ENCODE measurements at regions not wholly inside any gene's neighbourhood (a gene's known extent, or its start where the extent isn't known, plus 50 kb on each side); places are given as distances from the start of the nearest gene placed in this dataset.

DNA sequence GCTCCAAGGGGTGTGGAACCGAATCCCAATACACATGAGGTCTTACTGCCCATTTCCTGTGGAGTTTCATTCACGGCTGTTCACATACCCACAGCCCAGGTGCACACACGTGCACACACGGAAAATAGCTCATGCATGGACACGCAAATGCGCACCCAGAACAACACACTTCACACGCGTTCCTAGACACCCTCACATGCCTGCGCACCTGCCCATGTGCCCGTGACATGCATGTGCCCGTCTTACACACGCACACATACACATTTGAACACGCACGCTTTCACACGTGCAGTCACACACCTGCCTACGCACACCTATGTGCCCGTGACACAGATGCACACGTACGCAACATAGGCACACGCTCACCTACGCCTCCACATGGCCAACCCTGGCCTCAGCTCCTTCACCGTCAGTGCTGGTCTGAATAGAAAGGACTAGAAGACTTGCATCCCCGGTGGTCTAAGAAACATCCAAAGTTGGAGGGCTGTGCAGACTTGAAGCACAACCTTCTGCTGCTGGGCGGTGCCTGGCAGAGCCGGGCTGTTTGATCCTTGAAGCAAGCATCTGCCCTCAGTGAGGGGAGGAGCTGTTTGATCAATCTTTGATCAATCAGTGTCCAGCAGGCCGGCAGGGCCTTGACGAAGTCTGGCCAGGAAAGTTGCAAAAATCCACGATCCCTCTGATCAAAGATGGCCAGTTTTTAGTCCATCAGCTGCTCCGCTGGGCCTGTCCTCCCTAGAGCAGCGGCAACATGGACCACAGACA lies 164.7 kb downstream of the OLFM1 start:
- DNase-seq (ENCODE audit: low spot score), result no peak
- FAIRE-seq, result no peak

DNA sequence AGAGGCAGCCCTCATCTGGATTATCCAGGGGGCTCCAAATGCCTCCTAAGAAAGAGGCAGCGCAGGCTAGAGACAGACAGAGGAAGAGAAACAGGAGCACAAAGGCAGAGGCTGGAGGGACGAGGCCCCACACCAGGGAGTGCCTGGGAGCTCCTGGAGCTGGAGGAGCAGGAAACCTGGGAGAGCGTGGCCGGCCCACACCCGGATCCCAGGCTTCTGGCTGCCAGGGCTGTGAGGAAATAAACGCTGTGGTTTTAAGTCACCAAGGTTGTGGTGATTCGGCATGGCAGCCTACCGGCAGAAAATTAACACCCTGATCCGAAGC lies 165.5 kb downstream of the OLFM1 start:
- FAIRE-seq (no peak), DNase-seq (ENCODE audit: low spot score) (no peak)

DNA sequence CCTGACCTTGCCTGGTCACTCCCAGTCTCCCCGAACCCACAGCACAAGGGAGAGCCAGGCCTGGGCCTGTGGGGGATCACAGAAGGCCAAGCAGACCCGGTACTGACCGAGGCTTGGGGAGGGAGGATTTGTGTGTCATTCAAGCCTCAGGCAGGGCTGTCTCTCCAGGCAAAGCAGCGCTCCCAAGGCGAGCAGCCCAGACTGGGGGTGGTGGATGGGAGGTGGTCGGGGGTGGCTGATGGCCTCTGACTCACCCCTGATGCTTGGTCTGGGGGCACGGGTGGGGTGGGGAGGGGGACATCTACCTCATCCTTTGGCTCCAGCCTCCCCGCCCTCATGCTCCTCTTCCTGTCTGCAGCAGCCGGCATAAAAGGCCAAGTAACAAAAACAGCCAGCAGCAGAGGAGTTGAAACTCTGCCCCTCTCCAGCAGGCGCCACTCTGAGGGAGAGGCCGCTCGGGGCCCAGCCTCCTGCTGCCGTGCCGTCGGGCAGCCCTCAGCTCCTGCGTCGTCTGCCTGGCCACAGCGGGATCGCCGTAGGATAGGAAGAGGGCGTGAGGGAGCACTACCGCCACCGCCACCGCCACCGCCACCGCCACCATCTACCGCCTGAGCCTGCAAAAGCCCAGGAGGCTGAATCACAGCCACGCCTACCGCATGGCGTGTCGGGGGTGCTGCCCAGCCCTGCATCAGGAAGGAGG lies 166.0 kb downstream of the OLFM1 start:
- FAIRE-seq, result no peak
- no peak for DNase-seq (ENCODE audit: low spot score)

DNA sequence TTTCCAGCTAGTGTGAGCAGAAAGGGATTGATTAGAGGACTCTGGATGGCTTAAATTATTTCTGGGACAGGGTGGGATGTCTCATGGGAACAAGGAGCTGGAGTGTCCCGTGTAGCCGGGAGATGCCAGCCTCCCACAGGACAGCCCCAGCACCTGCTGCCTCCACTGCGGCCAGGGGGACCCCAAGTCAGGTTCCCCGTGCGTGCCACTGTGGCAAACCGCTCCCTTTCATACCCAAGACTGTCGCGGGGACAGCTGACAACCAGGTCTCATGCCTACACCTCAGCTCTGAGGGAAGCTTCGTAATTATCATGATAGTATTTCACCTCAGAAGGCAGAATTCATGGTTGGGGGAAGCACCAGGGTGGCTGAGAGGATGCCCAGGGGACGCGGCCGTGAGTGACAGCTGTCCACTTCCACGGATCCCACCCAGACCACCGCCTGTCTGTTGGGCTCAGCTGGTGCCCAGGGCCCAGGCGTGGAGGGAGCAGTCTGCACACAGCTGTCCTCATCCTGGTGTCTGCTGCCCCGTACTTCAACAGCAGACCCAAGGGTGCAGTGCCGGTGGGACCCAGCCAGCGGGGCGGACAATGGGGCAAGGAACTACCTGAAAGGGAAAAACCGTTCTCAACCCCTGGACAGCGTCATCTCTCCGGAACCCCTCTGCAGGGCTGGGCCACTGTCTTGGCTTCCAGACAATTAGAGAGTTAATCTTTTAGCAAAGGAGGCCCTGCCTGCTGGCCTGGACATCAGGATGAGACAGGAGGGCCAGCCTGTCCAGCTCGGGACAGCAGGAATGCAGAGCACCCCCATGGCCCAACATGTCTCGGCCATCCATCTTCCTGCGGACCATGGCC lies 166.9 kb downstream of the OLFM1 start:
- DNase-seq (ENCODE audit: low spot score) (no peak), FAIRE-seq (no peak)

DNA sequence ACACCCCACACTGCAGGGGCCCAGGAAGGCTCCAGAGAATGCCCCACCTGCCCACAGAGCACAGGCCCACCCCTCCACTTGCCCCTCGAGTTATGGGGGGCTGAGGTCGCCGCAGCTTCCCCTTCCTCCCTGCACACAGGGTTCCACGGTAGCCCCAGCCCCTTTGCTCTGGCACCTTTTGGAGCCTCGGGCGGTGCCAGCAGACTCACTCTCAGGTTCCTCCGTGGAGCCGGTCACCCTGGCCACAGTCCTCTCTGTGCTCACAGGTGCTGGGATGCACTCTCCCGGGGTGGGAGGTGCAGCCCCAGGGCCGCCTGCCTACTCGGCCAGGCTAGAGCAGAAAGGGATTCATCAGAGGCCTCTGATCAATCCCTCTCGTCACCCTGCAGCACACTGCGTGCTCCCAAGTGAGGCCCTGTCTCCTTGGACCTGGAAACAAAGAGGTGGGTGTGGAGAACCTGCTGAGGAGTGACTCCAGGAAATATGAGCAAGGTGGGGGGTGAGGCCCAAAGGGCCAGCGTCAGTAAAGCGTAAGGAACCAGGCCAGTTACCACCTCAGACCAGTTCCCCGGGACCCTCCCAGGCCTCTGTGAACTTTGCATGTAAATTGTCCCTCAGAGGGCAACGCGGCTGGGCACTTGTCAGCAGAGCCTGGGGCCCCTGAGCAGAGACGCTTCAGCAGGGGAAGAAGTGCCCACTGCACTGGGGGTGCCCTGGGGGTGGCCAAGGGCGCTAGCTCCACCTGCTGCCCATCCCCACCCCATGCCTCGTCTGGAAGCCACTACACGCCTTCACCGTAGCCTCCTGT lies 167.8 kb downstream of the OLFM1 start:
- FAIRE-seq (no peak), DNase-seq (ENCODE audit: low spot score) (no peak)

DNA sequence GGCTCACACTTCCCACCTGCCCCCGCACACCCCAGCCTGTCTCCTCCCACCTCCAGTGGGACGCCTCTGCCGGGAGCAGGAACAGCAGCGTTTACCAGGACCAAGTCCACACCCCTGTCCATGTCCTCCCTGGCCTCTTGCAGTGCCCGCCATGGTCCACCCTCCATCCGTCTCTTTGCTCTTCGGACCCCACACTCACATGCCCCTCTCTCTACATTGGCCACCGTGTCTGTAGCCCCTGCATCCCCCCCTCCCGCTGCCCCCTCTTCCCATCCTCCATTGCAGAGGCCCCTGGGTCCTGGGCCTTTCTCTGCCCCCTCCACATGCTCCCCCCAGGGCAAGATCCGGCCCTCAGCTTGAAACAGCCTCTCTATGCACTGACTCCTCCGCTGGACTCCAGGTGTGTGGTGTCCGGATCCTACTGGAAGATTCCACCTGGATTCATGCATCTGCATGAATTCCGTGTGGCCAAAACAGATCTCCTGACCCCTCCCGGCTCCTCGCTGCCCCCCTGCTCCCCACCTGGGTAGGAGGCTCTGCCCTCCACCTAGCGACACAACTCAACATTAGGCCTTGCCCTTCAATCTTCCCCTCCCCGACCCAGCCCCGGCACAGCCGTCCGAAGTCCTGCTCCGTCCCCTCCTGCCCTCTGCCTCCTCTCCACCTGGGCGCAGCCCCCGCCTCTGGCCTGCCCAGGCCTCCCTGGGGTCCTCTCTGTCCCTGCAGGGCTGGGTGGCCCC lies 168.5 kb downstream of the OLFM1 start:
- DNase-seq (ENCODE audit: low spot score) (no peak), FAIRE-seq (no peak)

DNA sequence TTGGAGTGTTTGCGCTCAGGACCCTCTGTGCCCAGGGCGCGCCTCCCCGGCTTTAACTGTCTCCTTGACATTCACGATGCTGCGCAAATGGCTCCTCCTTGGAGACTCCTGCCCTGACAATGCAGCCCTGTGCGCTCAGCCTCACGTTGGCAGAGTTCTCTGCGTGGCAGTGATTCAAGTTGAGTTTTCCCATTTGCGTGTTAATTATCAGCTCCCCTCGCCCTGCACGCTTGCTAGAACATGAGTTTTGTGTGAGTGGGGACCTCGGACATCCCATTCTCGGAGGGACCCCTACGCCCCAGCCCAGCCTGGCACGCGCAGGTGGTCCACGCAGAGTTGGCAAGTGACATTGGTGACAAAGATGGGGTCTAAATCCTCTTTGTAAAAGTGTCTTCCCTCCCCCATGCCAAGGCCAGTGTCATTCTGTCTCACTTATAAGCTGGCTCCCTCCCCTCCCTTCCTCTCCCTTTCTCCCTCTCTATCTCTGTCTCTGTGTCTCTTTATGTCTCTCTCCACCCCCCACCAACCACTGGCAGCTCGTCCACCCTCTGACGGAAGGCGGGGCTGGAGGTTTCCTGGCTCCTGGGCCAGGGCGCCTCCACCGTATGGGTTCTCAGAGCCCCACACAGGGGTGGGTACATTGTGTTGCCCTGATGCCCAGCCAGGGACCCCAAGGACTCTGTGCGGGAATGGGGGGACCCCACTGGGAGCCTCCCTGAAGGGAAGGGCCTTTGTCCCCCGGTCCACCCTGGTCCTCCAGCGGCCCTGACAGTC lies 169.3 kb downstream of the OLFM1 start:
- FAIRE-seq (no peak), DNase-seq (ENCODE audit: low spot score) (no peak)

DNA sequence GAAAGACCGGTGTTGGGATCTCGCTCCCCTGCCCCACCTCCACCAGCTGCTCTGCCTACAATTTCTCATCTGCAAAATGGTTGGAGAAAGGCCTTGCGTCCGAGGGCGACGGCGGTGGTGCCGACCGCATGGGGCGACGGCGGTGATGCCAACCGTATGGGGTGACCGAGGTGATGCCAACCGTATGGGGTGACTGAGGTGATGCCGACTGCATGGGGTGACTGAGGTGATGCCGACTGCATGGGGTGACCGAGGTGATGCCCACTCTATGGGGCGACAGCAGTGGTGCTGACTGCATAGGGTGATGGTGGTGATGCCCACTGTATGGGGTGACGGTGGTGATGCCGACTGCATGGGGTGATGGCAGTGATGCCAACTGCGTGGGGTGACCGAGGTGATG lies 171.0 kb downstream of the OLFM1 start:
- no peak for DNase-seq (ENCODE audit: low spot score)
- FAIRE-seq, result no peak

DNA sequence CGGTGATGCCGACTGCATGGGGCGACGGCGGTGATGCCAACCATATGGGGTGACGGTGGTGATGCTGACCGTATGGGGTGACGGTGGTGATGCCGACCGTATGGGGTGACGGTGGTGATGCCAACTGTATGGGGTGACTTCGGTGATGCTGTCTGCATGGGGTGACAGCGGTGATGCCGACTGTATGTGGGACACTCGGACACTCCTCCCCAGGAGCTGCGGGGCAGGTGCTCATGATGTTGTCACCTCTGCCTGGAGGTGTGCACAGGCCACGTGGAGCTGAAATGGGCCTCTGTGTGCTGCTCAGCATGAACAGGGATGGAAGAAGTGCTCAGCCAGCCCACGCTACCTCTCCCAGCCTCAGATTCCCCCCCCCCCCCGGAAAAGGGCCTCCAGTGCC lies 171.8 kb downstream of the OLFM1 start:
- FAIRE-seq (no peak), DNase-seq (ENCODE audit: low spot score) (no peak)

DNA sequence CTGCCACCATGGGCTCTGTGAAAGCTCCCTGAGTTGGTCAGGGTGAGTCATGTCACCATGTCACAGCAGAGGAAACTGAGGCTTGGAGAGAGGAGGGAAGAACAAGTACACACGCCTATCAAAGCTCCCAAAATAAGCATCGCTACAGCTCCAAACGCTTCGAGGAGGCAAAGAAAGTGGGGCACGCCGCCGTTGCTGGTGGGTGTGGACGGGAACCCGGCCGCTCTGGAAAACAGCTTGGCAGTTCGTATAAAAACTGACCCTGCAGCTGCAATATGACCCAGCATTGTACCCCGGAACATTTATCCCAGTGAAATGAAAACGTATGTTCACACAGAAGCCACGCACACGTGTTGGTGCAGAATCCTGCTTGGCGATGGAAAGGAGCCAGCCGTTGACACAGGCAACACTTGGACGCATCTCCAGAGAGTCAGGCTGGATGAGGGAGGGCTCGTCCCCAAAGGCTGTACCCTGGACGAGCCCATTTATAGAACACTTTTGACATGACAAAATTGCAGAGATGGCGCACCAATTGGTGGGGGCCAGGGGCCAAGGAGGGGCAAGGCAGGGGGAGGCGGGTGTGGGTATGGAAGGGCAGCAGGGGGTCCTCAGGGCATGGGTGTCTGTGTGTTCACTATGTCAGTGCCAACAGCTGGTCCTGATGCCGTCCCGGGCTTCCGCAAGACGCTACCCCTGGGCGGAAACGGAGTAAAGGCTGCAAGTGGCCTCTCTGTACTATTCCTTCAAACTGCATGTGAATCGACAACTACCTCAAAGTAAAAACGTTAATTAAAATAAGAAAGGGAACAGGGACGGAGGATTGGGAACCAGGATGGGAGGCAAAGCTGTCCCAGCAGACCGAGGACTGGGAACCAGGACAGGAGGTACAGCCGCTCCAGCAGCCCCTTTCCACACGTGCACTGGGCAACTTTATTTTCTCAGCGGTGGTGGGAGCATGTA lies 173.0 kb downstream of the OLFM1 start:
- no peak for DNase-seq (ENCODE audit: low spot score)
- FAIRE-seq, result no peak

DNA sequence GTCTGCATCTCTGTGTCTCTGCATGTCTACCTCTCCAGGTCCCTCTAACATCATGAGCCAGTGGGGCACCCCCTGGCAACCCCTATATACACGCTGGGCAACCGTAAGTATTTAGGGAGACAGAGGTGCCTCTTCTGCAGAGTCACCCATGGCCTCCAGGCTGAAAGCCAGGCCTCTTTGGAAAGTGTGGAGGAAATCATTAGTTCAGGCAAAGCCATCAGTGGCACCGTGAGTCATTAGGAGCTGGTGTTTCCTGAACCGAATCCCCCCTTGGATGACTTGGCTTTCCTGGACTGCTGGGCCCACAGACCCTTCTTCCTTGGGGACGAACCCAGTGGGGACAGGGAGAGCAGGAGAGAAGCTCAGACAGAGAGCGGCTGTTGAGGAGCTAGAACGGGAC lies 174.8 kb downstream of the OLFM1 start:
- no peak for DNase-seq (ENCODE audit: low spot score)

DNA sequence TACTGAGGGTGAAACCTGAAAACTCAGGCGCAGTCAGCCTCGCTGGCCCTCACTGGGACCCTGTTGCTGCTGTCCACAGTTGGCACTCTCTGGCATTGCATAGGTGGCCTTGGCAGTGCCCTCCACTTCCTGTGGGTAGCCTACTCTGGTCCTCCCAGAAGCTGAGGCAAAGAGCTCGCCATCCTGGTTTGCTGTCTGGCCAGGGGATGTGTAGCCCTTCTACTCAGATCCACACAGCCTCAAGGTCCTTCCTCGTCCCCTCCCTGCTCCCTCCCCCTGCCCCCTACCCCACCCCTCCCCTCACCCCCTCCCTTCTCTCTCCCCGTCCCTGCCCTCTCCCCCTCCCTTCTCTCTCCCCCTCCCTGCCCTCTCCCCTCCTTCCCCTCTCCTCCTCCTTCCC lies 176.0 kb downstream of the OLFM1 start:
- no peak for FAIRE-seq

More for the DNA sequence above, 174.8 kb downstream of the OLFM1 start:
- no peak for FAIRE-seq

DNA sequence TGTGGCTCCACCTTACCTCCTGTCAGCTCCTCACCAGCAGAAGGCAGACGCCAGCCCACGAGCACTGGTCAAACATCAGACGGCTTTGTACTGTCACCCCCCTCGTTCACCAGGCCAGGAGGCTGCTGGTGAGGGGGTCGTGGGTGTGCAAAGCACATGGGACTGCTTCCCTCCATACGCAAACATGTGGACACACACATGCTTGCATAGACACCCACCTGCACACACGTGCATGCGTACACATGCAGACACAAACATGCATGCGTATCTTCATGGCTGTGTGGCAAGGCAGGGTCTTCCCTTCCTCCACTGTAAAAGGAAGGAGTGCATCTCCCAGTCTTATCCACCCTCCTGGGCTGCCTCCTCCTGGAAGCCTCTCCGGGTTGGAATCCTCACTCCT lies 178.5 kb downstream of the OLFM1 start:
- DNase-seq (ENCODE audit: low spot score) (no peak), FAIRE-seq (no peak)

More for the DNA sequence above, 176.0 kb downstream of the OLFM1 start:
- DNase-seq (ENCODE audit: low spot score), result no peak

DNA sequence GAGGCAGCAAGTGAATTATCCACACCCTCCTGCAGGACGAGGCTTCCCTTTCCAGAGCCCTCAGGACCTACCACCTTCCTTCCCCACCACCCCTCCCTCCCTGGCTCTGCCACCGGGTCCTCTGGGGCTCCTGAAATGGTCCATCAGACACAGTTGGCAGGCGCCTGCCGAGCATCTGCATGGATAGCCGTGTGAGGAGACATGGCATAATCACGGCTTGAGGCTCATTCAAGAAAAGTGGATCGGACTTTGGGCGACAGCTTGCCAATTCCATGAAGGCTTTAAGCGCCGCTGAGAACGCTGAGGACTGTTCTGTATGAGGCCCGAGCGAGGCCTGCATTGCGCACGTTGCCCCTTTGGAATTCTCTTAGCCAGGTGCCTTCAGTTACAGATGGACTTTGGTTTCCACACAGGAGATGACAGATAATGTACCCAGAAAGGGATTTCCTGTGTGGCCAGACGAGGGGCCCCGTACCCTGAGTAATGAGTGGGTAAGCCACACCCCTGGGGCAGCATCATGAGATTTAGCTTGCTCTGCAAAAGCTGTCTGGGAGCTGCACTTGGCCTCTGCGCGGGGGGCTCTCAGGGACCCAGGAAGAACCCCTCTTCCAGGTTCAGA lies 179.8 kb downstream of the OLFM1 start:
- DNase-seq (ENCODE audit: low spot score) (no peak), FAIRE-seq (no peak)

DNA sequence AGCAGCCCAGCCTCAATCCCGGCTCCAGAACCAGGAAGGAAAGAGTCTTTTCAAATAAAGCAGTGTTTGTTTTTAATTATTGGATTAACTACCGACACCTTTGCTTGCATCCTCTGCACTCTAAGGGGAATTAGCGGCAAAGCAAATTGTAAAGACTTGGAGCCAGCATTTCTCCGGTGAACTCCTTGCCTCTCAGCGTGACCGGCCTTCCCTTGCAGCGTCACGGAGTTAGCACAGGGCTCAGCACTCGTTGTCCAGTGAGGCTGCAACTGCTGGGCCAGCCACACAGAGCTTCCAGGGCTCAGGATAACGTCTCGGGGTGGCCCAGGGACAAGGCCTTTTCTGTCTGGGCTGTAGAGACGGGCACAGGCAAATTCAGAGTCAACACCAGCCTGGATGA lies 180.6 kb downstream of the OLFM1 start:
- no peak for FAIRE-seq
- DNase-seq (ENCODE audit: low spot score), result no peak

DNA sequence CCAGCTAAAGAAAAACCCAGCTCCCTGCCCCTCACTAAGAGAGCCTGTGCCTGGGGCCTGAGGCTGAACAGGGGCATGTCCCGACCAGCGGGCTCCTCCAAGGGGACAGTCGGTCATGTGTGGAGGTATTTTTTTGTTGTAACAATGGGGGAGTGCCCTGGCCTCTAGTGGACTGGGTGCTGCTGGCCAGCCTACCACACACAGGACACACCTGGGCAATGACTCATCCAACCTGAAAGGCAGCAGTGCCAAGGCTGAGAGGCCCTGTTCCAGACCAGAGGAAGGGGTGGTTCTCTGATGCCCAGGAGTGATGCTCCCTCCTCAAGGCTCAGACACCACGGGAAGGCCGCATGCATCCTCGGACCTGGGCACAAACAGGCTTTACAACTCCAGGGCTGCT lies 181.5 kb downstream of the OLFM1 start:
- no peak for DNase-seq (ENCODE audit: low spot score)
- no peak for FAIRE-seq

DNA sequence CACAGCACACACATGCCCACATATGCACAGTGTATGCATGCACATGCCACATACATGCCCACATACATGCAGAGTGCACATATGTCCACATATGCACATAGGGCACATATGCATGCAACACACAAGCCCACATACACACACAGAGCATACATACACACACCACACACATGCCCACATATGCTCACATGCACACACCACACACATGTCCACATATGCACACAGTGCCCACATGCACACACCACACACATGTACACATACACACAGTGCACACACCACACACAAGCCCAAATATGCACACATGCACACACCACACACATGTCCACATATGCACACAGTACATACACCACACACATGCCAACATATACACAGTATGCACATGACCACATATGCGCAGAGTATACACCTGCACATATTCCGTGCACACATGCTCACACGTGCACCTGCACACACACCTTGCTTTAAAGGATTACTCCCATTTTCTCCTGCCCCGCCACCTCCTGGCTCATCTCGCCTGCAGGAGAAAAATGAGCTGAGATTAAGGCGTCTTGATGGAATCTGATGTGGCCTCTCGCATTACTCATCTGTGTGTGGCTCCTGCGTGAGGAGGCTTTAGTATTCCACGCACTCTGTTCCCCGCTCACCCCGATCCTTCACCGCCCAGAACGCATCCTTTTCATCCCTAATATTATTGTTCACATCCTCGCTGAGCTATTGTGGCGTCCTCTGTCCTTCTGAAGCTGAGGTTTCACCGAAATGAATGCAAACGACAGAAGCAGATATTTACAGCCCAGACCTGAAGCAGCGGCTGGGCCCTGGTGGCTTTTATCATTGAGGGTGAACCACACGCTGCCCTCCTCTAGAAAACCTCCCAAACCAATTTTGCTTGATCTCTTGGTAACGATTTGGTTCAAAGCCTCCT lies 182.7 kb downstream of the OLFM1 start:
- DNase-seq (ENCODE audit: low spot score) (no peak), FAIRE-seq (no peak)
